SK-N-SH (cell line): ENCODE measurements at regions not wholly inside any gene's neighbourhood (a gene's known extent, or its start where the extent isn't known, plus 50 kb on each side); places are given as distances from the start of the nearest gene placed in this dataset.

Experiments used
- CTCF ChIA-PET: fragments of 300-600, 350-600 bp; formaldehyde crosslinking; extraction: SDS; loops from one replicate; lab custom pipeline; 2021; lab: Yijun Ruan, JAX
- POLR2A ChIA-PET: fragments of 350-600 bp; sonication (Branson Sonifier 250); formaldehyde crosslinking; extraction: SDS; loops from one replicate; lab custom pipeline; 2020; ENCODE audit warnings: antibody characterized with exemption, inconsistent platforms; lab: Yijun Ruan, JAX
- DNase-seq: peaks from one replicate; pipeline ENCODE4 v3.0.0; 2012
- H2AFZ ChIP-seq: fragments of 200-600 bp; sonication (generic); 2 replicates; pipeline ENCODE4 v1.8.1; 2016; ENCODE audit warnings: antibody characterized with exemption, mild to moderate bottlenecking, low read depth
- H3F3A ChIP-seq: fragments of 200-600 bp; sonication (generic); replicated peaks from 2 replicates; pipeline ENCODE3; 2016; ENCODE audit warnings: antibody characterized with exemption, mild to moderate bottlenecking; ENCODE audit not compliant: insufficient read depth
- H3K27ac ChIP-seq, 2 experiments: fragments of 200-500 bp in 1 of 2; fragments of 200-600 bp in 1 of 2; sonication (Bioruptor generic) in 1 of 2; sonication (generic), shearing (Covaris generic) in 1 of 2; 2 replicates each; pipeline versions ENCODE4 v1.5.1 to v1.6.1; 2014 to 2016; ENCODE audit warnings: low read depth in 2 of 2, inconsistent platforms in 1 of 2, low read length in 1 of 2, mild to moderate bottlenecking in 1 of 2, mixed read lengths in 1 of 2
- H3K27me3 ChIP-seq: fragments of 200-600 bp; sonication (generic), shearing (Covaris generic); 2 replicates; pipeline ENCODE4 v1.6.1; 2016; ENCODE audit warnings: mixed run types; ENCODE audit not compliant: insufficient read depth
- H3K36me3 ChIP-seq, 2 experiments: fragments of 200-500 bp in 1 of 2; fragments of 200-600 bp in 1 of 2; sonication (Bioruptor generic) in 1 of 2; sonication (generic) in 1 of 2; replicated peaks in 1 of 2; 2 replicates each; pipeline versions ENCODE3 to v1.5.1; 2014 to 2016; ENCODE audit warnings: low read length in 1 of 2, mild to moderate bottlenecking in 1 of 2; ENCODE audit not compliant: insufficient read depth in 2 of 2, control insufficient read depth in 1 of 2
- H3K4me1 ChIP-seq, 2 experiments: fragments of 200-500 bp in 1 of 2; fragments of 200-600 bp in 1 of 2; sonication (Bioruptor generic) in 1 of 2; sonication (generic), shearing (Covaris generic) in 1 of 2; 2 replicates each; pipeline versions ENCODE4 v1.5.1 to v1.6.1; 2014 to 2016; ENCODE audit warnings: low read depth in 1 of 2, low read length in 1 of 2, mixed run types in 1 of 2; ENCODE audit not compliant: insufficient read depth in 2 of 2, control insufficient read depth in 1 of 2
- H3K4me2 ChIP-seq: fragments of 200-600 bp; sonication (generic), shearing (Covaris generic); 2 replicates; pipeline ENCODE4 v1.6.1; 2017; ENCODE audit warnings: mixed run types
- H3K4me3 ChIP-seq, 2 experiments: fragments of 200-500 bp in 1 of 2; fragments of 200-600 bp in 1 of 2; sonication (Bioruptor generic) in 1 of 2; sonication (generic), shearing (Covaris generic) in 1 of 2; 2 replicates each; pipeline versions ENCODE4 v1.5.1 to v1.8.1; 2014 to 2016; ENCODE audit warnings: low read depth in 2 of 2, inconsistent platforms in 1 of 2, low read length in 1 of 2, mild to moderate bottlenecking in 1 of 2, mixed read lengths in 1 of 2, moderate library complexity in 1 of 2
- H3K79me2 ChIP-seq: fragments of 200-600 bp; sonication (generic); 2 replicates; pipeline ENCODE4 v1.8.1; 2017; ENCODE audit warnings: mild to moderate bottlenecking; ENCODE audit not compliant: insufficient read depth
- H3K9ac ChIP-seq: fragments of 200-600 bp; sonication (generic); 2 replicates; pipeline ENCODE4 v1.6.1; 2017; ENCODE audit warnings: mixed run types
- H3K9me2 ChIP-seq: fragments of 200-600 bp; sonication (generic); 2 replicates; pipeline ENCODE4 v1.6.1; 2017; ENCODE audit warnings: mixed run types
- H3K9me3 ChIP-seq: fragments of 200-600 bp; sonication (generic); 2 replicates; pipeline ENCODE4 v1.6.1; 2017; ENCODE audit warnings: mixed run types, mild to moderate bottlenecking, moderate library complexity
- H4K20me1 ChIP-seq: fragments of 200-600 bp; sonication (generic); 2 replicates; pipeline ENCODE4 v1.6.1; 2017; ENCODE audit warnings: mild to moderate bottlenecking, mixed run types; ENCODE audit not compliant: insufficient read depth
- ELF1 ChIP-seq: IDR thresholded peaks from 2 replicates; pipeline ENCODE4 v1.4.0; 2012
- FOXJ3 ChIP-seq: sonication (generic); formaldehyde crosslinking; IDR thresholded peaks from 2 replicates; pipeline ENCODE4 v1.5.1; 2020; ENCODE audit warnings: mild to moderate bottlenecking, missing genetic modification reagents
- GATA2 ChIP-seq: sonication (generic); formaldehyde crosslinking; IDR thresholded peaks from 2 replicates; pipeline ENCODE4 v1.5.0; 2020; ENCODE audit warnings: mild to moderate bottlenecking, missing genetic modification reagents
- IRF3 ChIP-seq: fragments of 150-350 bp; IDR thresholded peaks from 2 replicates; pipeline ENCODE4 v1.6.1; 2016; ENCODE audit warnings: mild to moderate bottlenecking, low read depth, low read length
- JUND ChIP-seq: IDR thresholded peaks from 2 replicates; pipeline ENCODE4 v1.4.0; 2012
- PBX3 ChIP-seq: IDR thresholded peaks from 2 replicates; pipeline ENCODE4; 2012
- REST ChIP-seq: IDR thresholded peaks from 2 replicates; pipeline ENCODE4 v1.6.1; 2012; ENCODE audit warnings: mild to moderate bottlenecking, low read depth, low read length, moderate library complexity
- RFX5 ChIP-seq: IDR thresholded peaks from 2 replicates; pipeline ENCODE4 v1.6.1; 2012; ENCODE audit warnings: mild to moderate bottlenecking, improper control_type of control experiment, low read length
- SMC3 ChIP-seq: IDR thresholded peaks from 2 replicates; pipeline ENCODE4 v1.6.1; 2012; ENCODE audit warnings: low read depth, low read length, improper control_type of control experiment
- TAF1 ChIP-seq: IDR thresholded peaks from 2 replicates; pipeline ENCODE4 v1.6.1; 2012; ENCODE audit warnings: low read depth, mild to moderate bottlenecking, low read length, moderate library complexity, borderline replicate concordance
- TEAD4 ChIP-seq: IDR thresholded peaks from 2 replicates; pipeline ENCODE4 v1.4.0; 2012; ENCODE audit warnings: mild to moderate bottlenecking, borderline replicate concordance; ENCODE audit not compliant: insufficient read depth
- USF2 ChIP-seq: fragments of 150-350 bp; IDR thresholded peaks from 2 replicates; pipeline ENCODE4 v1.6.1; 2017; ENCODE audit warnings: antibody characterized with exemption, low read length, low read depth, borderline replicate concordance
- WGBS: methylation state at CpG from one replicate; pipeline ENCODE4 v1.1.6; 2017; ENCODE audit warnings: low lambda C conversion rate; 5-methylcytosine and 5-hydroxymethylcytosine counted together

- Histone ChIP-seq H3K4me3 (no peak overlapping the region), H3K79me2 (no peaks in the 10 kb centered on the region), H3K27me3 (no peaks in the 10 kb centered on the region), H3F3A (no peaks in the 10 kb centered on the region), H3K9ac (no peak overlapping the region), H3K4me2 (no peak overlapping the region), H3K9me2 (no peaks in the 10 kb centered on the region), H3K27ac (no peak overlapping the region), H3K9me3 (peaks cover 4% of the 10 kb centered on the region; the same call in 1 of the 2 replicates), H3K36me3 (no peaks in the 10 kb centered on the region), H3K4me1 (no peaks in the 10 kb centered on the region), H4K20me1 (no peaks in the 10 kb centered on the region), H2AFZ (no peak overlapping the region)
- TF ChIP-seq REST (no peak), FOXJ3 (no peak), TEAD4 (no peak), GATA2 (CRISPR knock-in tag) (no peak), ELF1 (no peak), IRF3 (no peak), TAF1 (no peak), PBX3 (no peak)
- WGBS, result 0% methylated on average over 1 of the region's 1 CpG
- POLR2A ChIA-PET, result no interaction called here
- no peak for DNase-seq
- CTCF ChIA-PET, result no interaction called here
Observed at GRCh38 chr14:82134411-82134810, 600.8 kb upstream of the SEL1L start.

- H3K79me2 ChIP-seq, result no peaks in the 10 kb centered on the region
- H3K27me3 ChIP-seq, result no peaks in the 10 kb centered on the region
- no peaks in the 10 kb centered on the region for H4K20me1 ChIP-seq
- no peak for DNase-seq
- H3K4me2 ChIP-seq, result no peak overlapping the region
- no peaks in the 10 kb centered on the region for H3K4me1 ChIP-seq
- H3K9me3 ChIP-seq, result no peaks in the 10 kb centered on the region
- no peaks in the 10 kb centered on the region for H3K9me2 ChIP-seq
- H3K4me3 ChIP-seq, result no peak overlapping the region
- no peaks in the 10 kb centered on the region for H3F3A ChIP-seq
- 0% methylated on average over 1 of the region's 1 CpG for WGBS
- H3K27ac ChIP-seq, result no peak overlapping the region
- ChIA-PET CTCF (no interaction called here), POLR2A (no interaction called here)
- no peak overlapping the region for H3K9ac ChIP-seq
- no peak for TF ChIP-seq PBX3
- TF ChIP-seq ELF1, result no peak
- TF ChIP-seq GATA2 (CRISPR knock-in tag), result no peak
- TF ChIP-seq RFX5, result no peak
- TF ChIP-seq USF2, result no peak
- TF ChIP-seq SMC3, result no peak
- TF ChIP-seq JUND, result no peak
- H3K36me3 ChIP-seq, result no peaks in the 10 kb centered on the region
- no peak overlapping the region for H2AFZ ChIP-seq
Observed at GRCh38 chr14:82138431-82138830, 604.8 kb upstream of the SEL1L start.
